NCI-H2227 (cell line): ENCODE measurements at regions not wholly inside any gene's neighbourhood (a gene's known extent, or its start where the extent isn't known, plus 50 kb on each side); places are given as distances from the start of the nearest gene placed in this dataset.
"Not testable (repeated sequence)": the region's sequence is repeated elsewhere in the genome, so short reads cannot be mapped to it uniquely, and the experiment has no call there.

ENCODE experiments used
- DNase-seq: peaks from one replicate; lab custom pipeline; 2025; ENCODE audit not compliant: unreplicated experiment; lab: John Stamatoyannopoulos, UW

- DNase-seq = no peak
Measured at GRCh38 chr6:109255946-109256640, 126.2 kb downstream of the CD164 start.

GRCh38 chr6:109255087-109255486, 127.2 kb downstream of the CD164 start:
- no peak for DNase-seq

GRCh38 chr6:109253366-109253765, 128.9 kb downstream of the CD164 start:
- no peak for DNase-seq

- no peak for DNase-seq
Measured at GRCh38 chr6:109252261-109253041, 129.8 kb downstream of the CD164 start.

GRCh38 chr6:109251839-109252238, 130.4 kb downstream of the CD164 start:
- no peak for DNase-seq

GRCh38 chr6:109250544-109251156, 131.6 kb downstream of the CD164 start:
- DNase-seq = not testable (repeated sequence)

GRCh38 chr6:109243863-109244825, 138.1 kb downstream of the CD164 start:
- DNase-seq = no peak

- DNase-seq = no peak
Measured at GRCh38 chr6:109242925-109243324, 139.3 kb downstream of the CD164 start.

- DNase-seq = no peak
Measured at GRCh38 chr6:109242029-109242428, 140.2 kb downstream of the CD164 start.

GRCh38 chr6:109241199-109241598, 141.1 kb downstream of the CD164 start:
- no peak for DNase-seq

GRCh38 chr6:109240370-109241084, 141.7 kb downstream of the CD164 start:
- DNase-seq = no peak

GRCh38 chr6:109239651-109240321, 142.5 kb downstream of the CD164 start:
- no peak for DNase-seq

GRCh38 chr6:109239160-109239559, 143.1 kb downstream of the CD164 start:
- DNase-seq = no peak

- no peak for DNase-seq
Measured at GRCh38 chr6:109238396-109238795, 143.1 kb downstream of the CEP57L1 start.

- no peak for DNase-seq
Measured at GRCh38 chr6:109237986-109238329, 142.7 kb downstream of the CEP57L1 start.

GRCh38 chr6:109237077-109237985, 142.0 kb downstream of the CEP57L1 start:
- DNase-seq = no peak

- DNase-seq = no peak
Measured at GRCh38 chr6:109236115-109237076, 141.1 kb downstream of the CEP57L1 start.
